ENCODE measurements at regions not wholly inside any gene's neighbourhood (a gene's known extent, or its start where the extent isn't known, plus 50 kb on each side); places are given as distances from the start of the nearest gene placed in this dataset.

DNA sequence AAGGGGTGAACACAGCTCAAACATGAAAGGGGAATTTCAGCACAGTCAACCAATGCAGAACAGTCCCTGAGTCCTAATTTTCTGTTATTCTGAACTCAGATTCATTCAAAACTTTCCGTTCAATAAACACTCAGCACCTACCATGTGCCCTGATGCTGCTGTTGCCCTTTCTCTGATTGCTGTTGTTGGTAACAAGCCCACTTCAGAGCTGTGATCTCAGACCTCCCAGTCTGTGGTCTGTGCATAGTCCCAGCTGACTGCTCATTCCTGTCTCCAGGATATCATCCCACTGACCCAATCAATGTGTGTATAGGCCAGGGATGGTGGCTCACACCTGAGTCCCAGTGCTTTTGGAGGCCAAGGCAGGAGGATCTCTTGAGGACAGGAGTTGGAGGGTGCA is 82.7 kb upstream of the SLC35G4 start:
- TF ChIP-seq MEF2A (IDR thresholded peaks at IDR 0.05; ENCODE audit: borderline replicate concordance, low read depth) (no peak), NRF1 (IDR thresholded peaks at IDR 0.05; ENCODE audit: low read depth, low read length) (no peak)
- TF ChIP-seq, protein P1, sequence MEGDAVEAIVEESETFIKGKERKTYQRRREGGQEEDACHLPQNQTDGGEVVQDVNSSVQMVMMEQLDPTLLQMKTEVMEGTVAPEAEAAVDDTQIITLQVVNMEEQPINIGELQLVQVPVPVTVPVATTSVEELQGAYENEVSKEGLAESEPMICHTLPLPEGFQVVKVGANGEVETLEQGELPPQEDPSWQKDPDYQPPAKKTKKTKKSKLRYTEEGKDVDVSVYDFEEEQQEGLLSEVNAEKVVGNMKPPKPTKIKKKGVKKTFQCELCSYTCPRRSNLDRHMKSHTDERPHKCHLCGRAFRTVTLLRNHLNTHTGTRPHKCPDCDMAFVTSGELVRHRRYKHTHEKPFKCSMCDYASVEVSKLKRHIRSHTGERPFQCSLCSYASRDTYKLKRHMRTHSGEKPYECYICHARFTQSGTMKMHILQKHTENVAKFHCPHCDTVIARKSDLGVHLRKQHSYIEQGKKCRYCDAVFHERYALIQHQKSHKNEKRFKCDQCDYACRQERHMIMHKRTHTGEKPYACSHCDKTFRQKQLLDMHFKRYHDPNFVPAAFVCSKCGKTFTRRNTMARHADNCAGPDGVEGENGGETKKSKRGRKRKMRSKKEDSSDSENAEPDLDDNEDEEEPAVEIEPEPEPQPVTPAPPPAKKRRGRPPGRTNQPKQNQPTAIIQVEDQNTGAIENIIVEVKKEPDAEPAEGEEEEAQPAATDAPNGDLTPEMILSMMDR (IDR thresholded peaks at IDR 0.05): no peak
- TF ChIP-seq, protein P2, sequence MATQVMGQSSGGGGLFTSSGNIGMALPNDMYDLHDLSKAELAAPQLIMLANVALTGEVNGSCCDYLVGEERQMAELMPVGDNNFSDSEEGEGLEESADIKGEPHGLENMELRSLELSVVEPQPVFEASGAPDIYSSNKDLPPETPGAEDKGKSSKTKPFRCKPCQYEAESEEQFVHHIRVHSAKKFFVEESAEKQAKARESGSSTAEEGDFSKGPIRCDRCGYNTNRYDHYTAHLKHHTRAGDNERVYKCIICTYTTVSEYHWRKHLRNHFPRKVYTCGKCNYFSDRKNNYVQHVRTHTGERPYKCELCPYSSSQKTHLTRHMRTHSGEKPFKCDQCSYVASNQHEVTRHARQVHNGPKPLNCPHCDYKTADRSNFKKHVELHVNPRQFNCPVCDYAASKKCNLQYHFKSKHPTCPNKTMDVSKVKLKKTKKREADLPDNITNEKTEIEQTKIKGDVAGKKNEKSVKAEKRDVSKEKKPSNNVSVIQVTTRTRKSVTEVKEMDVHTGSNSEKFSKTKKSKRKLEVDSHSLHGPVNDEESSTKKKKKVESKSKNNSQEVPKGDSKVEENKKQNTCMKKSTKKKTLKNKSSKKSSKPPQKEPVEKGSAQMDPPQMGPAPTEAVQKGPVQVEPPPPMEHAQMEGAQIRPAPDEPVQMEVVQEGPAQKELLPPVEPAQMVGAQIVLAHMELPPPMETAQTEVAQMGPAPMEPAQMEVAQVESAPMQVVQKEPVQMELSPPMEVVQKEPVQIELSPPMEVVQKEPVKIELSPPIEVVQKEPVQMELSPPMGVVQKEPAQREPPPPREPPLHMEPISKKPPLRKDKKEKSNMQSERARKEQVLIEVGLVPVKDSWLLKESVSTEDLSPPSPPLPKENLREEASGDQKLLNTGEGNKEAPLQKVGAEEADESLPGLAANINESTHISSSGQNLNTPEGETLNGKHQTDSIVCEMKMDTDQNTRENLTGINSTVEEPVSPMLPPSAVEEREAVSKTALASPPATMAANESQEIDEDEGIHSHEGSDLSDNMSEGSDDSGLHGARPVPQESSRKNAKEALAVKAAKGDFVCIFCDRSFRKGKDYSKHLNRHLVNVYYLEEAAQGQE (IDR thresholded peaks at IDR 0.05; ENCODE audit: low read depth, low read length): no peak
